ENCODE measurements at regions not wholly inside any gene's neighbourhood (a gene's known extent, or its start where the extent isn't known, plus 50 kb on each side); places are given as distances from the start of the nearest gene placed in this dataset.

DNA sequence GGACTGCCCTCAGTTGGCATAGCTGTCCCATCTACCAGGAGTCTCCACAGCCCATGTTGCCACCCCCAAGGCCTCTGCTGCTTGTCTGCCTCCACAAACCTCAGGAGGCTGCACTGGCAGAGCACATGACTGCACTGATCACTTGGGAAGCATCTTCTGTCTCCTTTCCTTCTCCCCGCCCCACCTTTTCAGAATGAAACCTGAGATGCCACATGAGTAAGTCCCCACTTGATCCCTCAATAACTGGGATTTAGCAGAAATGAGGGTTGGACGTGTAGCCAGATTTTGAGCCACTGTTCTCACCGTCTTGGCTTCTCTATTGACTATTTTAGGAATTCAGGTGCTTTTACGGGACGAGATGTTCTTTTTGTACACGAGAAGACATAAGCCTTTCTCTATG lies 328.4 kb downstream of the CDC5L start:
- intact Hi-C loops (cut with DNase I): no loop called here
- H3K36me3 ChIP-seq (ENCODE audit: control insufficient read depth in 2 of 3, insufficient read depth in 3 of 3, low read length in 3 of 3): no peaks in the 10 kb centered on the region
- no peaks in the 10 kb centered on the region for H3K9me3 ChIP-seq (ENCODE audit: control insufficient read depth in 2 of 3, insufficient read depth in 1 of 3, low read length in 3 of 3)
- H3K4me1 ChIP-seq (ENCODE audit: control insufficient read depth in 2 of 3, insufficient read depth in 2 of 3, low read depth in 1 of 3, low read length in 3 of 3): no peaks in the 10 kb centered on the region
- H3K27me3 ChIP-seq (ENCODE audit: control insufficient read depth, insufficient read depth, low read length): no peaks in the 10 kb centered on the region
- H3K9ac ChIP-seq (ENCODE audit: low read length in 3 of 3): no peak overlapping the region
- no peak for FAIRE-seq
- H3K4me3 ChIP-seq (ENCODE audit: low read length in 3 of 3): no peak overlapping the region
- no peak overlapping the region for H3K27ac ChIP-seq (ENCODE audit: low read depth in 2 of 2, low read length in 2 of 2)
- DNase-seq: no peak
- TF ChIP-seq, protein P1, sequence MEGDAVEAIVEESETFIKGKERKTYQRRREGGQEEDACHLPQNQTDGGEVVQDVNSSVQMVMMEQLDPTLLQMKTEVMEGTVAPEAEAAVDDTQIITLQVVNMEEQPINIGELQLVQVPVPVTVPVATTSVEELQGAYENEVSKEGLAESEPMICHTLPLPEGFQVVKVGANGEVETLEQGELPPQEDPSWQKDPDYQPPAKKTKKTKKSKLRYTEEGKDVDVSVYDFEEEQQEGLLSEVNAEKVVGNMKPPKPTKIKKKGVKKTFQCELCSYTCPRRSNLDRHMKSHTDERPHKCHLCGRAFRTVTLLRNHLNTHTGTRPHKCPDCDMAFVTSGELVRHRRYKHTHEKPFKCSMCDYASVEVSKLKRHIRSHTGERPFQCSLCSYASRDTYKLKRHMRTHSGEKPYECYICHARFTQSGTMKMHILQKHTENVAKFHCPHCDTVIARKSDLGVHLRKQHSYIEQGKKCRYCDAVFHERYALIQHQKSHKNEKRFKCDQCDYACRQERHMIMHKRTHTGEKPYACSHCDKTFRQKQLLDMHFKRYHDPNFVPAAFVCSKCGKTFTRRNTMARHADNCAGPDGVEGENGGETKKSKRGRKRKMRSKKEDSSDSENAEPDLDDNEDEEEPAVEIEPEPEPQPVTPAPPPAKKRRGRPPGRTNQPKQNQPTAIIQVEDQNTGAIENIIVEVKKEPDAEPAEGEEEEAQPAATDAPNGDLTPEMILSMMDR (IDR thresholded peaks at IDR 0.05; ENCODE audit: borderline replicate concordance, extremely low read depth, insufficient read depth): no peak

DNA sequence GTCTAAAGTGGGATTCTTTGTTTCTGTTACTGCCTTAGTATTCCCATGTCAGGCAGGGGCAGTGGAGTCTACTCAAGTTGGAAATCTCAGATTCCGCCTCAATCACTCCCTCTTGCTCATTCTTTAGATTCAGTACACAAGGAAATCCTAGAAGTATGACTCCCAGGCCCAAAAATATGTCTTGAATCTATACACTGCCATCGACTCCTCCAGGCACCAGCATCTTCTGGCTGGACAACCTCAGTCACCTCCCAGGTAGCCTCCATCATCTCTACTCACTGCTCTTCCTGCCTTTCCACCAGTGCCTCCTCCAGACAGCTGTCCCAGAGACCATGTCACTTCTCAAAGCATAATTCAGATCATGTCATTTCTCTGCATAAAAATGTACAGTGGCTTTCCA lies 329.9 kb downstream of the CDC5L start:
- H3K36me3 ChIP-seq (ENCODE audit: control insufficient read depth in 2 of 3, insufficient read depth in 3 of 3, low read length in 3 of 3): no peaks in the 10 kb centered on the region
- no peak overlapping the region for H3K27ac ChIP-seq (ENCODE audit: low read depth in 2 of 2, low read length in 2 of 2)
- no peaks in the 10 kb centered on the region for H3K27me3 ChIP-seq (ENCODE audit: control insufficient read depth, insufficient read depth, low read length)
- no peak for FAIRE-seq
- no peak for DNase-seq
- no peaks in the 10 kb centered on the region for H3K9me3 ChIP-seq (ENCODE audit: control insufficient read depth in 2 of 3, insufficient read depth in 1 of 3, low read length in 3 of 3)
- H3K4me3 ChIP-seq (ENCODE audit: low read length in 3 of 3): no peak overlapping the region
- intact Hi-C loops (cut with DNase I): no loop called here
- H3K4me1 ChIP-seq (ENCODE audit: control insufficient read depth in 2 of 3, insufficient read depth in 2 of 3, low read depth in 1 of 3, low read length in 3 of 3): no peaks in the 10 kb centered on the region
- TF ChIP-seq, protein P1 (IDR thresholded peaks at IDR 0.05; ENCODE audit: borderline replicate concordance, extremely low read depth, insufficient read depth): no peak
- H3K9ac ChIP-seq (ENCODE audit: low read length in 3 of 3): no peak overlapping the region

DNA sequence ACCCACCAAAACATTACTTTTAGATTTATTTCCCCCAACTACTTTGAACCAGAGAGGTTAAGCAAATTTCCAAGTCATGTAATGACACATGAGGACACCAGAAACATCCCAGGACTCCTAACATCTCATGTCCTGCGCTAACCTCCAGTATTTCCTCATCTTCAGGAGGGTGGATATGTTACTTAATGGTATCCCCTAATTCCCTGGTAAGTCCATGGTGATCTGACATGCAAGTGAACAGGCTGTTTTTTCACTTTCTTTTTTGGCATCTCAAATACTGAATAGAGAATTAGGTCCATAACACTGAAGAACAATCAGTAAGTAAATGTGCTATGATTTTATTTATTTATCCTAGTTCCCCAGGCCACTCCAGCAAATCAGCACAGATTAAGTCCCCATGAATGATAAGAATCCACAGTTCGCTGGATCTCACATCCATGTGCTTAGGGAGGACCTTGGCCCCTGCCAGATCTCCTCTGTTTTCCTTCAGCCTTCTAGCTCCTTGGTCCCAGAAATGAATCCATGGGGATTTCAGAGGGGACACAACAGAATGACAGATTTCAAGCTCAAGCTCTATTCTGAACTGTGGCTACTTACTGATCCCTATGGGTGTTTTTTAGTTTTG lies 334.6 kb downstream of the CDC5L start:
- H3K4me3 ChIP-seq (ENCODE audit: low read length in 3 of 3): no peak overlapping the region
- no peak overlapping the region for H3K27ac ChIP-seq (ENCODE audit: low read depth in 2 of 2, low read length in 2 of 2)
- no peaks in the 10 kb centered on the region for H3K36me3 ChIP-seq (ENCODE audit: control insufficient read depth in 2 of 3, insufficient read depth in 3 of 3, low read length in 3 of 3)
- no peak for DNase-seq
- TF ChIP-seq, protein P1 (IDR thresholded peaks at IDR 0.05; ENCODE audit: borderline replicate concordance, extremely low read depth, insufficient read depth): no peak
- no peaks in the 10 kb centered on the region for H3K4me1 ChIP-seq (ENCODE audit: control insufficient read depth in 2 of 3, insufficient read depth in 2 of 3, low read depth in 1 of 3, low read length in 3 of 3)
- no peaks in the 10 kb centered on the region for H3K9me3 ChIP-seq (ENCODE audit: control insufficient read depth in 2 of 3, insufficient read depth in 1 of 3, low read length in 3 of 3)
- no peak for FAIRE-seq
- no peak overlapping the region for H3K9ac ChIP-seq (ENCODE audit: low read length in 3 of 3)
- no peaks in the 10 kb centered on the region for H3K27me3 ChIP-seq (ENCODE audit: control insufficient read depth, insufficient read depth, low read length)
- intact Hi-C loops (cut with DNase I): no loop called here

DNA sequence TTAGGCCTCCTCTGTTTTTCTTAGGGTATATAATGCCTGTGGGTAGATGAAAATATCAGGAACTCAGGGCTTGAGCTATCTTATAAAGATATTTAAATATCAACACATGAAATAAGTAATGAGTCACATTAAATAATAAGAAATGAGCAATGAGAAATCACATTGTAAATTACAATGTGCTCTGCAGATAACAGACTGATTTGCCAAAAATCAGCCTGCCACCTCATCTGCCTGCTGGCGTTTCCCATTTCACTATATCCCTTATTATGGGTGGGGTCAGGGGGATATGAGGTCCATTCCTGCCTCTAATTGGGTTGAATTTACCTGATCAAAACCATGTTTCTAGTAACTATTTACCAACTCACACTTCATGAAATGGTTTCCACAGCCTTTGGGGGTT lies 335.2 kb downstream of the CDC5L start:
- no peaks in the 10 kb centered on the region for H3K27me3 ChIP-seq (ENCODE audit: control insufficient read depth, insufficient read depth, low read length)
- TF ChIP-seq, protein P1 (IDR thresholded peaks at IDR 0.05; ENCODE audit: borderline replicate concordance, extremely low read depth, insufficient read depth): no peak
- no peak overlapping the region for H3K4me3 ChIP-seq (ENCODE audit: low read length in 3 of 3)
- DNase-seq (no peak), FAIRE-seq (no peak)
- intact Hi-C loops (cut with DNase I): no loop called here
- H3K27ac ChIP-seq (ENCODE audit: low read depth in 2 of 2, low read length in 2 of 2): no peak overlapping the region
- no peaks in the 10 kb centered on the region for H3K36me3 ChIP-seq (ENCODE audit: control insufficient read depth in 2 of 3, insufficient read depth in 3 of 3, low read length in 3 of 3)
- H3K9me3 ChIP-seq (ENCODE audit: control insufficient read depth in 2 of 3, insufficient read depth in 1 of 3, low read length in 3 of 3): no peaks in the 10 kb centered on the region
- no peak overlapping the region for H3K9ac ChIP-seq (ENCODE audit: low read length in 3 of 3)
- H3K4me1 ChIP-seq (ENCODE audit: control insufficient read depth in 2 of 3, insufficient read depth in 2 of 3, low read depth in 1 of 3, low read length in 3 of 3): no peaks in the 10 kb centered on the region

All from kidney (tissue), 13 donors.